ENCODE measurements at regions not wholly inside any gene's neighbourhood (a gene's known extent, or its start where the extent isn't known, plus 50 kb on each side); places are given as distances from the start of the nearest gene placed in this dataset.

DNA sequence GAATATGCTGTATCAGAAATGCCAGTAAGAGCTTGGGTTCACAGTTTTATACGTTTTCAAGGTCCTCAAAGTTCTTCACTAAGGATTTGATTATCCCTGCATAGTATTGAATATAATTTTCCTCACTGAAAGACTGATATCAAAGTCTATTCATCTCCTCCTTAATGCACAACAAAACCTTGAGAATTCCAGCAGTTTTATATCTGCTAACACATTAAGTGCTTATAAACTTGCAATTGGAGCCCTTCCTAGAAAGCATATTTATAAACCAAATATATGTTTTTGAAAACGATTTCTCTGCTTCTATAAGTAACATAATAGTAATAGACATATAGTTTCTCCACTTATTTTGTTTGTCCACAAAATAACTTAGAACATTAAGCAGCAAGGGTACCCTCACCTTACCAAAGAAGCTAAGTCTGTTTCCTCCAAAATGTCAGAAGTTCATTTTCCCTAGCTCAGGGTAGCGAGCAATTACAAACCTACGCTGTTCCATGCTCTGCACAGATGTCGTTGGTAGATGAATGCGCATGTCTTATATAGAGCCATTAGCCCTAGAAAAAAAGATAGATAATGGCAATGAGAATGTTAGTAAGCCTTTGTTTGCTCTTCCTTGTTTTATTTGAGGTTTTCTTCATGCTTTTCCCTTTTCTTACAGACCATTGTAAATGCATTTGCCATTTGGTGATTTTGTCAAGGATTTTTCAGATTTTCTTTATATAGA lies 213.2 kb downstream of the RBM43 start:
- TF ChIP-seq GATA3 (IDR thresholded peaks at IDR 0.05; ENCODE audit: low read depth, low read length) (no peak), GATA2 (IDR thresholded peaks at IDR 0.05; ENCODE audit: low read depth, low read length) (no peak)

GRCh38 chr2:151043484-151043883 lies 218.2 kb downstream of the RBM43 start:
- TF ChIP-seq GATA3 (IDR thresholded peaks at IDR 0.05; ENCODE audit: low read depth, low read length): no peak
- no peak for TF ChIP-seq GATA2 (IDR thresholded peaks at IDR 0.05; ENCODE audit: low read depth, low read length)

DNA sequence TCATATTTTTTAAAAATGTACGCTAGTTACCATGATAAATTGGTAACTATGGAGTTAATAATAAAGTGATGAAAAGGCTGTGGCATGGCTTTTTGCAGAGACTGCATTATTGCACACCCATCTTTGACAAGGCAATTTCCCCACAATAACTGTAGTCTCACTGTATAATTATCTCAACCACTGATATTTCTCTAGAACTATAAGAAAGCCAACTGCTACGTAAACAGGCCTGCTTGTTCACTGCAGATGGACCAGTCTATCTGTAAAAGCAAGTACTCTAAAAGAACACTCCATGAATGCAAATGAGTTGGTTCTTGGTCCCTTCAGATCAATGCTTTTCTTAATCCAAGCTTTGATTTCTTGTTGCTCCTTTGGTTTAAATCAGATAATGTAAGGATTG lies 218.7 kb downstream of the RBM43 start:
- TF ChIP-seq GATA3 (IDR thresholded peaks at IDR 0.05; ENCODE audit: low read depth, low read length): no peak
- no peak for TF ChIP-seq GATA2 (IDR thresholded peaks at IDR 0.05; ENCODE audit: low read depth, low read length)

DNA sequence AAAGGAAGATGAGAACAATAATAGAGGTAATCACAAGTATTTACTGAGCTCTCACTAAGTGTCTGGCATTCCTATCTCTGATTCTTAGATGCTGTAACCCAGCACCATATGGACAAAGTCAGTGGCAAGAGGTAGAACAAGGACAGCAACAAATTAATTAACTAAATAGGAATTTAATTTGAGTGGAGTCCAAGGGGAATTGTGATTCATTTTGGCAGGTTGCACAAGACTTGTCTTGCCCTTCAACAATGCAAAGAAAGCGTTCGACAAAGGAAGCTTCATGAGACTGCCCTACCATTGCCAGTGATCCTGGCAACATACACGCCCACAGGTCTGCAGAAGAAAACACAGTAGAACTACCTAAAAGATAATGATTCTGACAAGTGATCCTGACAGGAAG lies 221.6 kb downstream of the RBM43 start:
- TF ChIP-seq GATA2 (IDR thresholded peaks at IDR 0.05; ENCODE audit: low read depth, low read length) (no peak), GATA3 (IDR thresholded peaks at IDR 0.05; ENCODE audit: low read depth, low read length) (no peak)

- TF ChIP-seq GATA2 (IDR thresholded peaks at IDR 0.05; ENCODE audit: low read depth, low read length) (no peak), GATA3 (IDR thresholded peaks at IDR 0.05; ENCODE audit: low read depth, low read length) (no peak)
Observed at GRCh38 chr2:151038516-151038915, 223.1 kb downstream of the RBM43 start.

DNA sequence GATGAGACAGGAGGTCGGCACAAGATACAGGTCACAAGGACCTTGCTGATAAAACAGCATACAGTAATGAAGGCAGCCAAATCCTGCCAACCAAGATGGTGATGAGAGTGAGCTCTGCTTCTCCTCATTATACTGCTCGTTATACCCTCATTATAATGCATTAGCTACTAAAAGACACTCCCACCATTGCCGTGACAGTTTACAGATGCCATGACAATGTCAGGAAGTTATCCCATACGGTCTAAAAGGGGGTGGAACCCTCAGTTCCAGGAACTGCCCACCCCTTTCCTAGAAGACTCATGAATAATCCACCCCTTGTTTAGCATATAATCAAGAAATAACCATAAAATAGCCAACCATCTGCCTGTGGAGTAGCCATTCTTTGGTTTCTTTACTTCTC lies 224.2 kb downstream of the RBM43 start:
- TF ChIP-seq GATA2 (IDR thresholded peaks at IDR 0.05; ENCODE audit: low read depth, low read length) (no peak), GATA3 (IDR thresholded peaks at IDR 0.05; ENCODE audit: low read depth, low read length) (no peak)

DNA sequence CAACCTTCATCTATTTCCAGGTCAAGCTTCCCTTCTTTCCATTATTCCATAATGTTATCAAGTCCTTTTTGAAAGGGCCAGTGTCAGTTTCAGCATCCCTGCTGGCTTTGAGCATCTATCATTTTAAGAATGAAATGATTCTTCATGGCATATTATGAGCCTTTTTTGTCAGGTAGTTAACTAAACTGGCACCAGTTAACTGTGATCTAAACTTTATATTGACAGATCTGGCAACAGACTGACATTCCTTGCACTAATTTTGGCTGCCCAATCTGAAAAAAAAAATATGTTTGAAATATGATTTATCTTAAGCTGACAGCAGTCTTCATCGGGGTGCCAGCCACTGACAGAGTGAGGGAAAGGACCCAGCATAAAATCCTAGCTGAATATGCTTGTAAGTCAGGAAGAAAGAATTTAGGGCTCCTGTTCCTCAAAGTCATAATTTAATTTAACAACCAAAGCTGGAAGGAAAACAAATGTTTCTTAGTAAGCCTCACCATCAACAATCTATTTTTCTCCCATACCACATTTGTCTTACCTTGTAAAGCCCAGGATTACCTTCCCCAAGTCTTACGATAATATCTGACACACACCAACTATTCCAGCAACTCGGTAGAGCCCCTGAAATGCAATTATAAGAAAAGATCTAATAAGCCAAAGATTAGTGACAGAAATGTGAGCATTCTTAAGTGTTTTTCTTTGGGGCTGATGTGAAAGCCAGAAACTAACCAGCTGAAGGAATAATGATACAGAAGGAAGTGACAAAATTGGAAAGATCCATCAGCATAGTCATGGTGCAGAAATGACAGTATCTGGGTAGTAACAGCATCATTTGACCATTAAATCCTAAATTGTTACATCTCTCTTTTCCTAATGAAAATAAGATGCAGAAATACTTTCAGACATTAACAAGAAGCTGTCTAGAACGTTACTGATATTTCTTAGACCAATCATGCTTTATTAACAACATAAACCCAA lies 228.1 kb downstream of the RBM43 start:
- TF ChIP-seq GATA2 (IDR thresholded peaks at IDR 0.05; ENCODE audit: low read depth, low read length) (no peak), GATA3 (IDR thresholded peaks at IDR 0.05; ENCODE audit: low read depth, low read length) (no peak)

DNA sequence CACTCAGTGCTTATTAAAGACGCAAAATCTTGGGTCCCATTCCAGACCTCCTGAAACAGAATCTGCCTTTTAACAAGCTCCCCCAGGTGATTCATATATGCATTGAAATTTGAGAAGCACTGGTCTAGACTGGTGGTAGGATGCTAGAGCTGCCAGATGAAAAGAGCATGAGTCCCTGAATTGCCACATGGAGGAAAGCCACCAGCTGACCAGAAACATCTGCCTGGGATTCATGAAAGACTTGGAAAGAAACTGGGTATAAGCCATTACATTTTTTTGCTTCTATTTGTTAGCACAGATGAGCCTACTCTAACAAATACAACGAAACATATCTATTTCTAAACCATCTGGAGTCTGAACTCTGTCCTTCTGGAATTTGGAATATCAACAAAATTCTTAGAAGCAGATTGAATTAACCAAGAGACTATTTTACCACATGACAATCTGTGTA lies 228.9 kb downstream of the RBM43 start:
- no peak for TF ChIP-seq GATA3 (IDR thresholded peaks at IDR 0.05; ENCODE audit: low read depth, low read length)
- TF ChIP-seq GATA2 (IDR thresholded peaks at IDR 0.05; ENCODE audit: low read depth, low read length): no peak

GRCh38 chr2:151030663-151031230 lies 230.9 kb downstream of the RBM43 start:
- no peak for TF ChIP-seq GATA2 (IDR thresholded peaks at IDR 0.05; ENCODE audit: low read depth, low read length)
- no peak for TF ChIP-seq GATA3 (IDR thresholded peaks at IDR 0.05; ENCODE audit: low read depth, low read length)

- TF ChIP-seq GATA2 (IDR thresholded peaks at IDR 0.05; ENCODE audit: low read depth, low read length) (no peak), GATA3 (IDR thresholded peaks at IDR 0.05; ENCODE audit: low read depth, low read length) (no peak)
Observed at GRCh38 chr2:151029406-151030157, 232.1 kb downstream of the RBM43 start.

GRCh38 chr2:151028691-151029176 lies 232.9 kb downstream of the RBM43 start:
- TF ChIP-seq GATA3 (IDR thresholded peaks at IDR 0.05; ENCODE audit: low read depth, low read length): no peak
- no peak for TF ChIP-seq GATA2 (IDR thresholded peaks at IDR 0.05; ENCODE audit: low read depth, low read length)

DNA sequence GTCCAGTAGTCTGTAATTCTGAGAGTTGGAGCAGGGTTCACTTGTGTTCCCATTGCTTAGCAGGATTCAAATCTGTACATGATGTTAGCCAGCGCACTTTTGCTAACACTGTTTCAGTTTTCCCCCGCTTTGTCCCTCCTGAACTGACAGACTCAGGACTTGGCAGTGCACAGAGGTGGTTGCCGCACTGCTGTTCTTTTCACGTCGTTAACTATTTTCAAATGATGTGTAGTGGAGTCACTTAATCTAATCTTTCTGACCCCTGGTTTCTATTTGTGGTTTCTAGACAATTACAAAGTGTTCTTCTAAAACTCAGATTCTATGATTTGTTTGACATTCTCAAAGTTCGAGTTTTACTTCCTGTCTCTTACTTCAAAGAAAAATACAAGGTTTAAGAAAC lies 234.5 kb downstream of the RBM43 start:
- TF ChIP-seq GATA3 (IDR thresholded peaks at IDR 0.05; ENCODE audit: low read depth, low read length) (no peak), GATA2 (IDR thresholded peaks at IDR 0.05; ENCODE audit: low read depth, low read length) (no peak)

- TF ChIP-seq GATA3 (IDR thresholded peaks at IDR 0.05; ENCODE audit: low read depth, low read length): no peak
- TF ChIP-seq GATA2 (IDR thresholded peaks at IDR 0.05; ENCODE audit: low read depth, low read length): no peak
Observed at GRCh38 chr2:151025816-151026215, 235.8 kb downstream of the RBM43 start.

Data from SH-SY5Y (cell line).